HG03439 (cell line): ENCODE measurements at regions not wholly inside any gene's neighbourhood (a gene's known extent, or its start where the extent isn't known, plus 50 kb on each side); places are given as distances from the start of the nearest gene placed in this dataset.

ENCODE experiments used
- ATAC-seq: cut with Tn5 transposase; IDR thresholded peaks from one replicate; pipeline ENCODE4 v1.9.1; 2021; ENCODE audit warnings: mild to moderate bottlenecking, moderate library complexity; ENCODE audit not compliant: unreplicated experiment

- ATAC-seq, result no peak
Measured at GRCh38 chr9:38287420-38287985, 105.0 kb upstream of the ALDH1B1 start.

- ATAC-seq, result no peak
Measured at GRCh38 chr9:38286766-38287165, 105.7 kb upstream of the ALDH1B1 start.

GRCh38 chr9:38286357-38286756 lies 106.1 kb upstream of the ALDH1B1 start:
- no peak for ATAC-seq

DNA sequence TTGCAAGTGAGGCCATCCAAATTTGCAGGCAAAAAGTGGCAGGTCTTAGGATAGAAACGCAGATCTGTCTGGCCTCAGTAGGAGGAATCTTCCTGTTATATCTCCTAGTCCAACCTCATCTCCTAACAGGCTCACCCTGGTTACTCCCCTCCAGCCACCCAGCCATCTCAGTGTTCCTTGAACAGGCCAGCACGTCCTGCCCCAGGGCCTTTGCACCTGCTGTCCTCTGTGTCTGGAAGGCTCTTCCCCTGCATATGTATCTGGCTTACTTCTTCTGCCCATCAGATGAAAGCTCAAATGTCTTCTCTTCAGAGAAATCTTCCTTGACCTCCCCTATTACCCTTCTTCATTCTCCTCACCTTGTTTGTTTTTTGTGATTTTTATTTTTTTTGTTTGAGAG lies 107.3 kb upstream of the ALDH1B1 start:
- ATAC-seq, result no peak

DNA sequence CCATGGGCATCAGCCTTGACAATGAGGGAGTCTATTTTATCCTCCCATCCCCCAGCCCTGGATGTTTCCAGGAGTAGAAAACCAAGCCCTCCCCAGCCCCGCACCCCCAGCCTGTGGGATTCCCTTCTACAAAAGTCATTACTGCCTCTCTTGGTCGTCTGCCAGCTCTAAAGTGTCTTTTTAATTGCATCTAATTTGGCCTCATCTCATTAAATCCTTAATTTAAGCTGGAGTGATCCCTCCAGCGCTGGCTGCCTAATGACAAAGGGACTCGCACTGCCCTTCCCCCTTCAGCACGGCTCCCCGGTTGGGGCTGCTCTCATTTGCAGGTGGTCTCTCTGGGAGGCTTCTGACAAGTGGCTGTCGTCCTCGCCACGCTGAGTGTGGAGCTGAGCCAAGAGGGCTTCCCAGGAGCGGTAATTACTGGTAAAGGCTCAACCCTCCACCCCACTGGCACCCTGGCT lies 107.9 kb upstream of the ALDH1B1 start:
- ATAC-seq, result no peak

DNA sequence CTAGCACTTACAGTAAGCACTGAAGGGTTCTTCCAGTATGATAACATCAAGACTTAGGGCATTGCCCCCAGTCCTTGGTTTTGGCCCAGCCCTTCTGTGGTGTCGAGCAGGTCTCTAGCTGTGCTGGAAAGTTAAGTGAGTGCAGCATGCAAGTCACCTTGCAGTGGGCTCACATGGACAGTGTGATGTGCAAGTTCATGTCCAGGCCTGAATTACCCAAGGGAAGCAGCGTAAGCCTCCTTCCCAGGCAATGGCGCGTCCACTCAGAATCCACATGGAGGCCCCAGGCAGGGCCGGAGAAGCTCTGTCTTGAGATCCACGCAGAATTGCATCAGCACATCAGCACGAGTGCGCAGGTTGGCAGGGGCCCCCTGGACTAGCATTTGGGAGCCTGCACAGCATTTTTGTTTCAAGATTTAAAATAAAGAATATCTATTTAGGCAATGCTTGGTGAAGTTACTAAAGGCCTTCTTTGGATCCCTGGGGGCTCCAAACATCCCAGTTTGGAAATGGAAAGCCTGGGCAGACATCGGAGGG lies 108.4 kb upstream of the ALDH1B1 start:
- no peak for ATAC-seq

GRCh38 chr9:38282756-38283155 lies 109.7 kb upstream of the ALDH1B1 start:
- no peak for ATAC-seq

- ATAC-seq, result no peak
Measured at GRCh38 chr9:38281917-38282316, 110.6 kb upstream of the ALDH1B1 start.

GRCh38 chr9:38281196-38281595 lies 111.3 kb upstream of the ALDH1B1 start:
- ATAC-seq, result no peak

DNA sequence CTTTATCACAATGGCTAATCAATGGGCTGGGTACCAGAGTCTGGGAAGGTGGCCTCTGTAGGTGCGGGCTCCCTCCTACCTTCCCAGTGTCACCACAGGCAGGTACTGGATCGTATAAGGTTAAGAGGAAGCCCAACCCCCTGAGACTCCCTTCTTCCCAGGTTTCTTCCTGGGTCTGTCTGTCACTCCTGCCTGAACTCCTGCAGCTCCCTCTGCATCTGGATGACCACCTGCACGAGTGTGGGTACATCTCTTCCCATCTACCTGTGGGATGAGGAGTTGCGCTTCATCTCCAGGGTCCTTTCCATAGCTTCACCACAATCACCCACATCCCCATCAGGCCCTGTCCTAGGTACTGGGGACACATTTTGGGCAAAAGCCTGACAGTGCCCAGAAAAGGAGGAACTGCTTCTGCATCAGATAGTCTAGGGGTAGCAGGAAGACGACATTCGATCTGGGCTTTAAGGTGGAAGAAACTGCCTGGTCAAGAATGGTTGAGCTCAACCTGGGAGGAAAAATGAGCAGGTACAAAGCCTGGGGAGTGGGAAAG lies 112.2 kb upstream of the ALDH1B1 start:
- no peak for ATAC-seq

- no peak for ATAC-seq
Measured at GRCh38 chr9:38278931-38279679, 113.4 kb upstream of the ALDH1B1 start.

DNA sequence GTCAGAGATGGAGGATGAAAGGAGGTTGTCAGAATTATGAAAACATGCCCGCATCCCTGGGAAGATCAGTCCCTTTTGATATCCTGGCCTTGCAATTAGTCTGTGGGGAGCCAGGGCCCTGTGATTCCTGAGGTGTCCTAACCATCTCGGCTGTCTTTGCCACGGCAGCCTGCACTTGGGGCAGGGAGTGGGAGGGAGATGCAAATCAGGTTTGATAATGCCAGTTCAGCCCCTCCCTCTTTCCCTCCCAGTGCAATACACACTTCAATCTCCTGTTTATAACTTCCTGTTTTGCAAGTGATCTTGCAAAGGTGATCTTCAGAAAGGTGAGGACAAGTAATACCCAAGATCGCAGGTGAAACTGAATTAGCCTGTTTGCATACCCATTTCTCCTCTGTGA lies 114.0 kb upstream of the ALDH1B1 start:
- no peak for ATAC-seq

DNA sequence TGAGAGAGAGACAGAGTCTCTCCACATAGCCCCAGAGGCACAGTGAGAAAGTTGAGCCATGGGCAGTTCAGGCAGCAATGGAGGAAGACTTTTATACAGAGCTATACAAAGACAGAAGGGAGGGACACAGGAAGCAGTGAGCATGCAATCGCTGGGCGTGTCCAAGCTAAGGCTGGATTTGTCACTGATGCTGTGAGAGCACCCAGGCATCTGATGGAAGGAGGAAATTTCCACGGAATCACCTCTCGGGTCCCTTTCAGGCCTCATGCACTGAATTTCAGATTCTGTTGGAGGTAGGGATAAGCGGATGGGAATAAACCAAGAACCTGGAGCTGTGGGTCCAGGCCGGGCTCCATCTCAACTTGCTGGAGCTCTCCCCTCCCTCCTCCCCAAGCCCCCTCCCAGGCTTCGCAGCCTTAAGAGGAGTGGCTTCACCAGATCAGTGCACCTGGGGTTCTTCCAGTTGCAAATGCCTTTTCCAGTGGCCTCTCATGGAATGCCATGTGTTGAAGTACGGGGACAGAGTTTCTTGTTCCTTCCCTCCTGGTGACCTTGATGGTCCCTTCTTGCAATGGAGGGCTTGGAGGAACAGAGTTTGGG lies 114.8 kb upstream of the ALDH1B1 start:
- no peak for ATAC-seq

- no peak for ATAC-seq
Measured at GRCh38 chr9:38276771-38277439, 115.6 kb upstream of the ALDH1B1 start.

GRCh38 chr9:38274800-38275199 lies 117.7 kb upstream of the ALDH1B1 start:
- ATAC-seq, result no peak

- ATAC-seq, result no peak
Measured at GRCh38 chr9:38272710-38273109, 119.8 kb upstream of the ALDH1B1 start.

DNA sequence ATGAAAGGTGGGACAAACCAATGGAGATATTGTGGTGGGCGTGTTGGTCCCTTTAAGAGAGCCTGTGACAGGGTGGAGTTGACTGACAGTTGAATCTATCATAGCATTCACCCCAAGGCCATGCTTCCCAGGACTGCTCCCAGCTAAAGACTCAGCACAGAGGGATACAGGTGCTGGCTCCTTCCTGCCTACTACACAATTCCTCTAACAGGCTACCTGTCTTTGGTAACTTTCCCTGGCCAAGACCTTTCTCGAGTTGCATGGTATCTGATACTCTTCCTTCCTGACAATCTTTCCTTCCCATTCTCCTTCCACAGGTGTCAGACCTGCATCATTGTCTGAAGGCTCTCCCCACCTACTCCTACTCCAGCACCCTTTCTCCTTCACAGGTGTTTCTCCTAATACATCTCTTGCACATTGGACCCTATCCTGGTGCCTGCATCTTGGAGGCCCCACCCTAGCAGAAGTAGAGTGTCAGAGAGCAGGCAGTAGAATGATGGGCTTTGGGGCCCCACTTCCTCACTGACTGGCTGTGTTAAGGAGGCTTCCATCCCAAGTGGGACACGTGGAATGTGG lies 120.7 kb upstream of the ALDH1B1 start:
- no peak for ATAC-seq

DNA sequence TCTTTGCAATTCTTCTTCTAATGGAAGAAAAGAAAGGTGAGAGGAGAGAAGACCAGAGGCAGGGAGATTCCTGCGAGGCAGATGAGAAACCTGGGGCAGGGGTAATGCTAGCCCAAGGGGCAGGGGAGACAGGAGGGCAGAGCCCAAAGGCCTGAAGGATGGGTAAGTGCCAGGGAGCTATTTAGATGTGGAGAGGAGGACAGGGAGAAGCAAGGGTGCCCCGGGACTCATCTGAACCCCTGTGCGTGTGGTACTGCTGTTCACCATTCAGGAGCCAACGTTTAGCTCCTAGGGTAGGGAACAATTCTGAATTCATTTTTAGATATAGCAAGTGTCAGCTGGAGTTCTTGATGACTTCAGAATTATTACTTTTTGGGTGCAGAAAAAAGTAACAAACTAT lies 122.7 kb upstream of the ALDH1B1 start:
- ATAC-seq, result no peak

DNA sequence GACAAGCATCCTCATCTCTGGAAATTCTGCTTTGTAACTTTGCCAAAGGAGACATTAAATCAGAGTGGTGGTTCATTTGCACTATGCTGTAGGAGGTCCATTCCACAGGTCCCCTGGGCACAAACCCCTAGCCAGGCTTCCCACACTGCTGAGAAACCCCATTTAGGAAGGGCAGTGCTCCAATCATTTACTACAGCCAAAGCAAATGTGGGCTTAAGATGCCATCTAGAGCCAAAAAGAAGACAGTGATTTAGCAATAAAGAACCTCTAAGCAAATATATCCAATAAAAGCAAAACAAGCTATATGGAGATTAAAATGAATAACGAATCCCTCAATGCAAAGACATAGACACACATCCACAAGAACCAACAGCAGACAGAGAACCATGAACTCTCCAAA lies 129.0 kb upstream of the ALDH1B1 start:
- no peak for ATAC-seq

DNA sequence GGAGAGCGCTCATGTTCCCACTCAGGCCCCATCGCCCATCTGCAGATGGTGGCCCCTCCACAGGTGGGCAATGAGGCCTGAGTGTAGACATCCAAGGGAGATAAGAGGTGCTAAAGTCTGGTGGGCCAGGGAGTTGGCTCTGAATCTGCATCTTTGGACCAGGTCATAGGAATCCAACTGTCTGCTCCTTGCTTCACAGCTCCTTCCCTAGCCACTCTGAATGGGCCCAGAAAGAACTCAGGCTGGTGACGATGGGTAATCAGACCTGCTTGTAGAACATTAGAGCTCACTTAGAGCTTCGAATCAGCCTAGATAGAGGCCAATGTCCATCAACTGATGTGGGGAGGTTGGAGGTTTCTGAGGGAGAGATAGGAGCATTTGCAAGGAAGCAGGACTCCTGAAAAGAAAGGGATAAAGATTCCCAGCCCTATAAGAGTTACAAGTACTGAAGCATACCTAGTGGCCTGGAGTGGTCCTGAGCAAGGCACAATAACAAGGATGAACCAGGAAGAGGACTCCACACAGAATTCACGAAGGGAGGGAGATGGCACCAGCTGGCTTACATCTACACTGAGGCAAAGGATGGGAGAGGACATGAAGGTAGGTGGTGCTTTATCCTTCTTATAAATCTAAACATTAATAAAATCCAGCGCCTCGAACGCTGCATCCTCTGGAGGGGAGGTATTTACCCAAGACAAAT lies 132.8 kb upstream of the ALDH1B1 start:
- no peak for ATAC-seq
